Hippocampal formation (tissue), 2 donors: ENCODE measurements at regions not wholly inside any gene's neighbourhood (a gene's known extent, or its start where the extent isn't known, plus 50 kb on each side); places are given as distances from the start of the nearest gene placed in this dataset.
A peak's percentile ranks its signal among the peaks of the same experiment; 100 is the strongest.

Experiments
- DNase-seq, 2 donors: peaks; one replicate each; lab custom pipeline; 2025; lab: John Stamatoyannopoulos, UW

DNA sequence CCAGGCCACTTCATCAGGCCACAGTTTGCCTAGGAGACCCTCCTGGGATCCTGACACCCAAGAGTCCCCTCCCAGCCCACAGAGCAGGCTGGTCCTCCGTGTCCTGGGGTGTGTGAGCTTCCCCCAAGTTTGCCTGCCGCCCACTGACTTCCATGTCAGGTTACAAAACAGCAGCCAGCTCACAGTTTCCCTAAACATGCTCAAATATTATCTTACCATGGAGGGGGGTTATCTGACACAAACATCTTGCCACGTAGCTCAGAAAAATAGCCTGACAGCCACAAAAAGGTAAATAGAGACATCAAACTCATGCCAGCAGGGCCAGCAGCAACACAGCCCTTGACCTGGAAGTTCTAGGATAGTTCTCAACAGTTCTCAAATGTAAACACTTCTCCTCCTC lies 346.5 kb downstream of the TNS1 start:
- DNase-seq, result no peak

DNA sequence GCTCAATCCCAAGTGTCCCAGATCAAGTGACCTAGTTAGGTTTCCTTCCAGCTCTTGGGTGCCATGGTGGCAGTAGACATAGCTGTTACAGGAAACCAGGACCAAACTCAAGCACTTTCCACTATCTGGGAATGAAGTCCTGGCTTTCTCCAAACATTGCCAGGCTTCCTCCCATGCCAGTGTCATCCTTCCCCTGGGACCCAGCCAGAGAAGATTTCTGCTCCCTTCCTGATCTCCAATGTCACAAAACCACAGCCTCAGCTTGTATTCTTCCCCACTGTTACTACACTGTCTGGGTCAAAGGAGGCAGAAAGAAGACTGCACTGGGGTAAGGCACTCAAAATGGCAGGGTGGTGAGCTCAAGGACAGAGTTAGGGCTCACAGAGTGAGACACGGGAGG lies 347.1 kb downstream of the TNS1 start:
- DNase-seq, result no peak

DNA sequence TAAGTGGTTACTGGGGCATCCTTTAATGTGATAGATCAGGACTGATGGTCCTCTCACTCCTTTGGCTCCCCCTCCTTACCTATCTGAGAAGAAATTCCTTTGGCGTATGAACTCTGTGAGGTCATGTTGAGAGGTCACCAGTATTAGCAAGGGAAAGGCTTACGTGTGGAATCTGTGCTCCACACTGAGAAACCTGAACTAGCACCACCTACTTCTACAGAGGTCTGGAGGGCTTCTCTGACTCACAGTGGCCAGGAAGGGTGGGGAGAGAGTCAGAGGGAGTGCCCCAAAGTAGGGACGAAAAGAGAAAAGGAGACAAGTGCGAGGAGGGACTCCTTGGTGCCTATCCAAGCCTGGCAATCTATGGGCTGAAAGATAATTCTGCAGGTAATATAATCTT lies 348.6 kb downstream of the TNS1 start:
- no peak for DNase-seq

DNA sequence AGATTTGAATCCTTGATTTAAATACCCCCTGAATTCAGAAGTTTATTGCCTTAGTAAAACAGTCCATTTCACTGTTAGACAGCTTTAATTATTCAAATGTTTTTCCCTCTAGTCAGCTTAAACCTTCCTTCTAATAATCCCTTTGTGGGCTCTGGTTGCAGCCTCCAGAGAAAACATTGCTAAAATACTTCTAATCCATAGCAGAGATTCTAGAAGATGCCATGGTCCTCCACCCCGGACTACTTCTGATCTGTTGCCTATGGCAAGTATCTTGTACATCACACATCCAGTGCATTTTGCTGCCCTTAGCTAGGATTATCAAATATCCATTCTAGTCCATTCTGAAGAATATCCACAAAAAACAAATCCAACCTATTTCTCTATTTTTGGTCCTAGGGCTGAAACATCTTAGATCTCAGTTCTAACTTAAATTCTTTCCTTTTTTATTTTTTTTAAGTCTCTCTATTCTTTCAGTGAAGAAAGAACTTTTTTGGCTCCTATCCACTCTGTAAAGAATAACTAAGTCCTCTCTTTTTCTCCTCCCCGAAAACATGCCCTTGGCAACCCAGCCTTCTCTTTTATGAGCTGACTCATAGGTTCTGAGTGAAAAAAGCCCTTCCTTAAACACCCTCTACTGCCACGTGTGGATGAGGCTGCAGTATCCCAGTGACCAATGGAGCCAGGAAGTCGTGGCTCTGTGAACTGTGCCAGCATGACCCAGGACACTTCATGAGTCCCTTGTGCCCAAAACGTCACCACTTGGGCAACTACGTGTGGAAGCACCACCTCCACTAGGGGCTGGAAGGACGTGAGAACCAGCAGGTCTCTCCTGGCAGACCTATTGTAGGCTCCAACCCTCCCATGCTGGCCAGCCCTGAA lies 349.8 kb downstream of the TNS1 start:
- DNase-seq, result peak; percentile 38 to 51

DNA sequence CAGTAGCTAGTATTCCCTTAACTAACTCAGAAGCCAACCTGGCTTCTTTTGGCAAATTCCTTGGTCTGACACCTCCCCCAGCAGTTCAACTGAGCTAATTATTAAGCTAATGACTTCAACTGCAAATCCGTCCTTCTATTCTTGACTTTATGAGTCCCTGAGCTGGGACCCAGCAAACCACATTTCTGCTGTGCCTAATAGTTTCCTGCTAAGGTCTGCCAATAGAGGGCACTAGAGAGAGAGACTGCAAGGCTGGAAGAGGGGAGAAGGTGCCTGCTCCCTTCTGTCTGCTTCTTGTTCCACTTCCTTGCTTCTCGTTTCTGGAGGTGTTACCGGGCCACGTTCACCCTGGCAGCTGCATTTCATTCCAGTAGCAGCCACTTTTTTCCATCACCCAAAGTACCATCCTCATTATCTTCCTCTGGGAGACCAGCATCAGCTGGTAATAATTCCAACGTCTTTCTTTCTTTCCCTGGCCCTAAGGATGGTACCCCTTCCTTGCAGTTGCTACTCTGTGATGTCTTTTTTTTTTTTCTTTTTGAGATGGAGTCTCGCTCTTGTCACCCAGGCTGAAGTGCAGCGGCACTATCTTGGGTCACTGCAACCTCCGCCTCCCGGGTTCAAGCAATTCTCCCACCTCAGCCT lies 352.0 kb downstream of the TNS1 start:
- DNase-seq, result peak; percentile 29 to 41

DNA sequence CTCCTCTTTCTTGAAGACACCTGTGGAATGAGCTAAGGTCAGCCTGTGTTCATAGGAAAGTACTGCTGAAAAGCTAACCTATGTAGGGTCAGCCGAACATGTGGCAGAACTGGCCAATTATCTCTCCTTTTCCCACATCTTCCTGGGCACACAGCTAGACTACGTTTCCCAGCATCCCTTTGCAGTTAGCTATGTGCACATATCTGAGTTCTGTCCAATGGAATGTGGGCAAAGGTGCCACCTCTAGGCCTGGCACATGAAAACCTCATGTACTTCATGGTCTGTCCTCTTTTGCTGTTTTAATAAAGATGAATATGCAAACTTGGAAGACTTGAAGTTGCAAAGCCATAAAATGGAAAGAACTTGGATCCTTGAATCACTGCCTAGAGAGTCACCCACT lies 352.6 kb downstream of the TNS1 start:
- no peak for DNase-seq

DNA sequence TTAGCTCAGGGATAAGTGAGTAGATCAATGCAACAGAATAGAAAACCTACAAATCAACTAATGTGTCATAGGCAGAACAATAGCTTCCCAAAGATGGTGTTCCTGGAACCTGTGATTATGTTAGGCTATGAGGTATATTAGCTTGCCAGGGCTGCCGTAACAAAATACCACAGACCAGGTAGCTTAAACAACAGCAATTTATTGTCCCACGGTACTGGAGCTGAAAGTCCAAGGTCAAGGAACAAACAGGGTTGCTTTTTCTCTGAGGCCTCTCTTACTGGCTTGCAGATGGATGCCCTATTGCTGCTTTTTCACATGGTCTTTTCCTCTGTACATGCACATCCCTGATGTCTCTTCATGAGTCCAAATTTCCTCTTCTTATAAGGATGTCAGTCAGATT lies 354.9 kb downstream of the TNS1 start:
- no peak for DNase-seq

DNA sequence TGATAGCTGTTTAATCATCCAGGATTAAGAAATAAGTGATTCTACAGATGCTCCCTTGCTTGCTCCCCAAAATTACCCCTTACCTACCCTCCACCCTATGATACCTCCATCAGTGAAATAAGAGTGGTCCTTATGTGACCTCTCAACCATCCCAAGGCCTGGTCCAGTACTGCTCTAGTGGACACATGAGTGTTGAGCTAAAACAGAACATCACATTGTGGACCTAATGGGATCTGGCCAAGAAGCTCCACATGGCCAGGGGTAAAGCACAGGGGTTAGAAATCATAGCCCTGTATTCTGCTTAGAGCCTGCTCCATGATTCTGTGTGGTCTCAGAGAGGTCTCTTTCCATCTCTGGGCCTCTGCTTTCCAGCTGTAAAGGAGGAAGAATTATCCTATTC lies 355.6 kb downstream of the TNS1 start:
- no peak for DNase-seq

DNA sequence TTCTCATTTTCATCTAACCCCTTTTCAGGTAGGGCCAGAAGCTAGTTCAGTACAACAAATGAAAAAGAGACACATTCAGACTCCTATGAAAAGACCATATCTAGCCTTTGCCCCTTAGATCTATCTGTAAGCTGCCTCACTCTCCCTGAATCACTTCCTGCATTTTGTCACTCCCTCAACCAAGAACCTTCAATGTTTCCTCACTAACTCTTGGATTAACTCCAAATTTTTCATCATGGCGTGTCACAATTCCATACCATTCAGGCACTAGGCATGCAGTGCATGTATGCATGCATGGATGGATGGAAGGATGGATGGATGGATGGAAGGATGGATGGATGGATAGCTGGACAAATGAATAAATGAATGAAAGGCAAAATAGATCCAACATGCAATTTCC lies 356.9 kb downstream of the TNS1 start:
- DNase-seq, result no peak

DNA sequence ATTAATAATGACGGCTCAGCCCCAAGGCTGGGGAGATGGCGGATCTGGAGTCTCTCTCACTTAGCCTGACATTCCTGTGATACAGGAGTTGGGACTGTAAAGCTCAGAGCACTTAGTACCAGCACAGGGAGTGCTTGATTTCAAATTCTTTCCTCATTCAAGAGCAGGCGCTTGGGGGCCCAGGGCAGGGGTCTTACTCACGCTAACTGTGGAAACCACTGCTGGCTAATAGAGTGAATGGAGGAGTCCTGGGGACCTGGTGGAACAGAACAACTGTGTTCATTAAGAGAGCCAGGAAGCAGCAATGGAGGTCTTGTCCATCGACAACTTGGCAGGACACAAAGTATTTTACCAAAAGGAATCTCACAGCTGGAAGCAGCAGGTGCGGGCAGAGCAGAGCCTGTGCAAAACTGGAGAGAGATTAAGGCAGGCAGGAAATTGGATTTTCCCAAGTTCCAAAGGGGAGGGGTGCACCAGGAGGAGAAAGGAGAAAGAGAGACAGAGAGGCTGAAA lies 358.9 kb downstream of the TNS1 start:
- DNase-seq, result no peak

DNA sequence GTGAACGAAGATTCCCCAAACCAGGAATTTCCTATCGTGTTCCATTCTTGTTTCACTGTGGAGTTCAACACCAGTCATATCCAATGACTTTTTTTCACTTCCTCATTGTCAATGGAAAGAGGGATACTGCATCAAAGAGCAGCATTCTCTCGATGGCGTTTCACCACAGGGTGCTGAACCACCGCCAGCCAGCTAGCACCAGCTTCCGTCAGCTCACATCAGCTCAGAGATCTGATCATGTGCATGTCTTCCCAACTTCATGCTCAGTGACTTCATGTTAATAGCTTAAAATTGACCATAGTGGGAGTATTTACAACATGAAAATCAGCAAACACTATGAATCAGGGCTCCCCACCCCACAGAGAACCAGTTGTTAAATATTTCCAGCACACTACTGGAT lies 359.9 kb downstream of the TNS1 start:
- DNase-seq, result no peak

DNA sequence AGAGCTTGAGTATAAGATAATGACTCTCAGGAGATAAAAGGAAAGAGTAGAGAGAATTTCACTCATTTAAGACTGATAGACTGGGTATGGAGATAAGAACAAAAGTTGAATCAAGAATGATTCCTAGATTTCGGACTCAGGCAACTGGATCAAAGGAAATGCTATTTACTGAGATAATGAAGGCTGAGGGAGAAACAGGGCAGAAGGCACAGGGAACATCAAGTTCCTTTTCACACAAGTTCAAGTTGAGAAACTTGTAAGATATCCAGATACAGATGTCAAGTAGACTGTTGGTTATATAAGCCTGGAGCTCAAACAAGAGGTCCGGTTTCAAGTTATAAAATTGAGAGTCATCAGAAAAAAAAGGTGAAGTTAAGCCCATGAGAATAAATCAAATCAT lies 360.8 kb downstream of the TNS1 start:
- DNase-seq, result no peak

DNA sequence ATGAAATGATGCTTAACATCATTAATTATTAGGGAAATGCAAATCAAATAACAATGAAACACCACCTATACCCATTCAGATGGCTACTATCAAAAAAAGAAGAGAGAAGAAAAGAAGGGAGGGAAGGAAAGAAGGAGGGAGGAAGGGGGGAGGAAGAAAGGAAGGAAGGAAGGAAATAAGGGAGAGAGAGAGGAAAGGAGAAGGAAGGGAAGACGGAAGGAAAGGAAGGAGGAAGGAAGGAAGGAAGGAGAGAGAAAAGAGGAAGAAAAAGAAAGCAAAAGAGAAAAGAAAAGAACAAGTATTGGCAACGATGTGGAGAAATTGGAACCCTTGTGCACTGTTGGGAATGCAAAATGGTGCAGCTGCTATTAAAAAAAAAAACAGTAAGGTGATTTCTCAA lies 363.3 kb downstream of the TNS1 start:
- DNase-seq, result no peak

DNA sequence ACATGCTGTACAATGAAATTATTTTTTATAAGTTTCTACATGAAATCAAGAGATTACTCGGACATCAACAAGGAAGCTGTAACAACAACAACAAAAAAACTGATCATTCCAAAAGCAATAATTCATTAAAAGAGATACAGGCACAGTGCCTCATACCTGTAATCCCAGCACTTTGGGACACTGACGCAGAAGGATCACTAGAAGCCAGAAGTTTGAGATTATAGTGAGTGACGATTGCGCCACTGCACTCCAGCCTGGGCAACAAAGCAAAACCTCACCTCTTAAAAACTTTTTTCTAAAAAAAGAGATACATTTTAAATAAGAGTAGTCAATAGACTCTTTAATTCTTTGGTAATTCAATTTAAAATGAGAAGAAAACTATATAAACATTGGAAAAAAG lies 364.3 kb downstream of the TNS1 start:
- no peak for DNase-seq

DNA sequence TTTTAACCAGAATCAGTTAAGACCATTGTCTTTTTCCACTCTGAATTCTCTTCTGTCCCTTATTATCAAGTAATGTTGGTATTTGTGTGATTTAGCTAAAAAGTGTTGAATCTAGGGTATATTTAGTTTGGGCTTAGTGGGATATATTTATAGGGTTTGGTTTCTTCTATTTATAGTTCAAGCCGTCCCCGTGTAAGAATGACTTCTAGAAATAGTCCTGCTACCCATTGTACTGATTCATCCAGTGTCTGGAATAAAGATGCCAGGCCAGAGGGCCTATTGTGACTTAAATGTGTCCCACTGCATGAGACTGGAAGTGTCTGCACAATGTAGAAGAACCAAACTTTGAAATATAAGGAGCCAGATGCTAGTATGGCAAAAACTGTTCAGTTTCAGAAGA lies 364.8 kb downstream of the TNS1 start:
- DNase-seq, result no peak

DNA sequence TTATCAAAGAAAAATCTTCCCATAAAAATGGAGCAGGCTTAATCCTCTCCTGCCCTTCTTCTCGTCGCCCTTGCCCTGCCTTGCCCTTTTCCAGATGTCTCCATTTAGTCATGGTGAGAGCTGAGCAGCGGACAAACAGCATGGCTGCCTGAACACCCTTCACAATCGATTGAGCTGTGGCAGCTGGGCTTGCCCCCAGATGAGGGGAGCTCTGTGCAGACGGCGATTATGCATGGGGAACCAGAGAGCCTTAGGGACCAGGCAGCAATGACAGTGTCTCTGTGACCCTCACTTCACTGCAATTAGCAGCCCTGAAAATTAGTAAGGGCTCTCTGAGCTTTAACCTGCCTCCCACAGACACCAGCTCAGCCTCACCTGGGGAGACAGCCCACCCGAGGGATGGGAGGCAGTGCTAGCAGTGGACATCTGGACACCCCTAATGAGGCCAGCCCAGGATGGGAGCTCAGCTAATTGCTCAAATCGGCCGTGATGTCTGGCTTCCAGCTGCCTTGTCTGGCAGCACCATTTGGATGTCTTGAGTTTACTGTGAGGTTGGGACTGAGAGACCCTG lies 365.7 kb downstream of the TNS1 start:
- no peak for DNase-seq

DNA sequence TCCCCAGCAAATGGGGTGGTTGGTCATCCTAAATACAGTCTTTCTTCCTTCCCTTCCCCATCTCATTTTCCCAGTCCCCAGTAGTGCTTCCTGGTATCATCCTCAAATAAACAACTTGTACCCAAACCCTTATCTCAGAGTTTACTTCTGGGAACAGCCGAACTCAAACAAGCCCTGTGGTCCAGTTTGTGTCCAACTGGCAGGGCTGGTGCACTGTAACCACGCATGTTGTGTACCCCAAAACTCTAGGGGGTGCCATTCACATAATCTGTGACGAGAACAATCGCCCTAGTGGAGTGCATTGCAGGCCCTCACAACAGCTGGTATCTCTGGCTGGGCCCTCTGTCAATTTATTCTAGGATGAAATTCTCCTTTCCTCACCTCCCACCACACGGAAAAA lies 366.2 kb downstream of the TNS1 start:
- no peak for DNase-seq

DNA sequence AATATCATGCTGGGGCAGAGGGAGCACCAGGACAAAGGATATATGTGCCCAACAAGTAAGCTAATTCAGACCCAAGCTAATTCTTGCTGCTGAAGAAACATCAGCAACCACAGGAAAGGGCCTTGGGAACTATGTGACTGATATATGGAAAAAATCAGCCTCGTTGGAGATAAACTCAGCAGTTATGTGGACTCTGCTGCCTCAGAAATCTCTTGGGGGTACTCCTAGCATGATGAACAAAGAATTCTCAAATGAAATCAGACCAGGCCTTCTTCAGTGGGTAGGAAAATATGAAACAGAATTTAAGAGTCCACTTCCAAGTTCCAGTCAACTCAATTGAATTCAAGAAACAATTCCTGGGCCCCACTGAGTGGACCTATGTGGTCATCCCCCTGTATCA lies 367.9 kb downstream of the TNS1 start:
- DNase-seq, result no peak

DNA sequence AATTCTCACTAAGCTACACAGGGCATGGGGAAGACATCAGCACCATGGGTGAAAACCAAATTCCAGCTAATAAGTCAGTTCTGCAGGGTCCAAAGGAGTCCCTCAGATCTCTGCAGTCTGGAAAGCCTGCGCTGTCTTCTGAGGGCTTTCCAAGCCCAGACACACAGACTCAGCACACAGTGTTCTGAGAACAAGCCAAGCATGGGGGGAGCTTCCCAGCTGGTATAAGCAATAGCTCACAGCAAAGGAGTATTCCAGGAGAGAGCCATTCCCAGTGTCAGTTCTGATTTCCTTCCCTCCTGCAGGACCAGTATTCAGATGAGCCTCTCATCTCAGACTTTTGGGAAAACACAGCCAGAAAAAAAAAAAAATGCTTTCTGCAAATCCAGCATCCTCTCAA lies 370.8 kb downstream of the TNS1 start:
- DNase-seq, result no peak

DNA sequence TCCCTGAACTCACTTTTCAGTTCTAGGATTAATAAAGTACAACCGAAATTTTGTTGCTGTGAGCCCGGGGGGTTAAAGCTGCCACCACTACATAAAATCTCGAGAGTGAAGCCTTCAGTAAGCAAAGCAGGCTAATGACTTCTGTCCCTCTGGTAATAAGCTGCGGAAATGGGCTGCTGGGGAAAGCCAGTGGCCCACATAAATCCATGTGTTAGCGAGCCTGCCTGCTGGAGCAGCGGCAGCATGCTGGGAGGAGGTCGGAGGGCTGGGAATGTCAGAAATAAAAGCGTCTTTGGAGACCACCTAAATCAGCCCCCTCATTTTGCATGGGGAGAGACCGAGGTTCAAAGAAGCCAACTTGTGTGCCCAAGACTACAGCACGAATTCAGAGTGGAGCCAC lies 371.7 kb downstream of the TNS1 start:
- DNase-seq, result no peak

DNA sequence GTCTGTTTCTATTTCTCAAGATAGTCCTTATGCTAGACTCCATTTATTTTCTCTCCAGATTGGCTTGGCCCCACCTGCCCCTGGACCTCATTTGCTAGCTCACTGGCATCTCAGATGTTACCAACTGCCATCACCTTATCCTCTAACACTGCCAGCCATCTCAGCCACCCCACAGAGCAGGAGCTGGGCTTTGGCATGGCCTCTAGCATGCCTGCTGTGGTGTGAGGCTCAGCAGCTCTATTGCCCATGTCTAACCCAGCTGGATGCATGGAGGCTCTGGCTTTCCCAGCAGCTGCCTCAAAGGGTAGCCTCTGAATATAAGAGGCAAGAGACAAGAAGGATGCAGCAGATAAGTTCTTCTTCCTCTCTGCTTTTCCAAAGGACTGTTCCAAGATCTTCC lies 373.4 kb downstream of the TNS1 start:
- DNase-seq, result no peak

DNA sequence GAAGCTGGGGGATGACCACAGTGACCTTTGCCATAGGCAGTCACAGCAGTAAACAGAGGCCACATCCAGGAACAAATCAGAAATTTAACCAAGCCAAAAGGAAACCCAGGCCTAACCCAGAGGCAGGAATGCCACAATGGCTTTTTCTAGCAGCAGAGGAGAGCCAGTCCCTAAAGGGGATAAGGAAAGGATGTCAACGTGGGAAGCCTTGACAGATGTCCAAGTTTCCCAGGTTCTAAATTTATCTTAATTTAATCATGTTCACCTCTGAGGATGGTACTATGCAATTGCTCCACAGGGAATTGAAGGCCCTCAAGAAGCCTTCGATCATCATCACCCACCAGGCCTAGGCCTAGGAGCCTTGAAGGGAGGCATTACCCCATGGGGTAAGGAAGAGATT lies 374.7 kb downstream of the TNS1 start:
- no peak for DNase-seq

DNA sequence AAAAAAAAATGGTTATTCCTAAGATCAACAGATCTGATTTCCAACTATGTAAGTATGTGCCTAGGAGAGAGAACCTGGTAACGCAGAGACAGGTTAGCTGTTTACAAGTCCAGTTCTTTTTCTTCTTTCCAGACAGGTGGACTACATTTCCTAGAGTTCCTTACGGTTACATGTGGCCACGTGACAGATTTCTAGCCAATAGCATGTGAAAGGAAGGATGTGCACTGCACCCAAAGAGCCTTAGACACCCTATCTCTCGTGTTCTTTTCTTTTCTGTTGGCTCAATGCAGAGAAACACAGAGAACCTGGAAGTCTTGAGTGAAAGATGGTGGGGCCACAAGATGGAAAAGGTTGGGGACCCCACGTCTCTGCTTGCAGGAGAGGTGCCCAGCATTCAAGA lies 375.9 kb downstream of the TNS1 start:
- no peak for DNase-seq
